Left renal cortex interstitium (tissue), 4 donors: ENCODE measurements at regions not wholly inside any gene's neighbourhood (a gene's known extent, or its start where the extent isn't known, plus 50 kb on each side); places are given as distances from the start of the nearest gene placed in this dataset.
"Not testable (repeated sequence)": the region's sequence is repeated elsewhere in the genome, so short reads cannot be mapped to it uniquely, and the experiment has no call there.

Experiments
- DNase-seq, 4 donors: peaks; one replicate each; pipeline ENCODE4 v3.0.0-alpha.2; 2013; ENCODE audit warnings: low read depth in 4 of 4, low spot score in 2 of 4, missing footprints in 1 of 4

GRCh38 chr2:5175231-5175630, 517.0 kb upstream of the SOX11 start:
- no peak for DNase-seq

GRCh38 chr2:5176764-5177163, 515.4 kb upstream of the SOX11 start:
- DNase-seq, result no peak

GRCh38 chr2:5183031-5183430, 509.2 kb upstream of the SOX11 start:
- DNase-seq, result no peak

- no peak for DNase-seq
These were observed 504.9 kb upstream of the SOX11 start for GRCh38 chr2:5187283-5187682.

GRCh38 chr2:5188636-5189035, 503.5 kb upstream of the SOX11 start:
- no peak for DNase-seq

- no peak for DNase-seq
These were observed 502.2 kb upstream of the SOX11 start for GRCh38 chr2:5190023-5190422.

GRCh38 chr2:5195636-5196035, 496.5 kb upstream of the SOX11 start:
- DNase-seq, result no peak

GRCh38 chr2:5203134-5203755, 488.9 kb upstream of the SOX11 start:
- DNase-seq, result no peak

- DNase-seq, result not testable (repeated sequence)
These were observed 485.4 kb upstream of the SOX11 start for GRCh38 chr2:5206742-5207141.

GRCh38 chr2:5215989-5216607, 476.1 kb upstream of the SOX11 start:
- no peak for DNase-seq

GRCh38 chr2:5227062-5227699, 465.0 kb upstream of the SOX11 start:
- no peak for DNase-seq

- no peak for DNase-seq
These were observed 462.6 kb upstream of the SOX11 start for GRCh38 chr2:5229574-5229973.

GRCh38 chr2:5230444-5230843, 461.7 kb upstream of the SOX11 start:
- DNase-seq, result no peak

GRCh38 chr2:5230855-5231254, 461.3 kb upstream of the SOX11 start:
- no peak for DNase-seq

GRCh38 chr2:5231287-5231686, 460.9 kb upstream of the SOX11 start:
- DNase-seq, result no peak

- no peak for DNase-seq
These were observed 457.6 kb upstream of the SOX11 start for GRCh38 chr2:5234563-5234962.

GRCh38 chr2:5235701-5236100, 456.5 kb upstream of the SOX11 start:
- no peak for DNase-seq

GRCh38 chr2:5236249-5236648, 455.9 kb upstream of the SOX11 start:
- DNase-seq, result no peak

- no peak for DNase-seq
These were observed 449.4 kb upstream of the SOX11 start for GRCh38 chr2:5242751-5243150.

GRCh38 chr2:5250482-5250881, 441.7 kb upstream of the SOX11 start:
- DNase-seq, result no peak

GRCh38 chr2:5253263-5253662, 438.9 kb upstream of the SOX11 start:
- DNase-seq, result no peak

- DNase-seq, result no peak
These were observed 437.3 kb upstream of the SOX11 start for GRCh38 chr2:5254791-5255332.
